H1 (cell line): ENCODE measurements at regions not wholly inside any gene's neighbourhood (a gene's known extent, or its start where the extent isn't known, plus 50 kb on each side); places are given as distances from the start of the nearest gene placed in this dataset.

Experiments
- CTCF ChIA-PET: fragments of 300-600 bp; sonication (Branson Sonifier 250); formaldehyde crosslinking; loops from one replicate; lab custom pipeline; 2021; ENCODE audit not compliant: partially characterized antibody; lab: Charles Lee
- POLR2A ChIA-PET: fragments of 300-600 bp; sonication (Branson Sonifier 250); formaldehyde crosslinking; loops from one replicate; lab custom pipeline; 2021; ENCODE audit warnings: inconsistent platforms; ENCODE audit not compliant: partially characterized antibody; lab: Charles Lee
- DNase-seq, 2 experiments: peaks; one replicate each; pipeline versions ENCODE4 v3.0.0 to v3.0.0-alpha.2; 2010 to 2022; ENCODE audit warnings: low spot score in 2 of 2, low read depth in 1 of 2, mixed read lengths in 1 of 2
- FAIRE-seq: peaks from 2 replicates; lab custom pipeline; 2011; peaks lifted over from hg19 to GRCh38; lab: Jason Lieb, UNC
- H2AFZ ChIP-seq: 2 replicates; pipeline ENCODE4 v1.8.1; 2012; ENCODE audit warnings: low read length, inconsistent platforms
- H2AK5ac ChIP-seq: 2 replicates; pipeline ENCODE4 v1.6.1; 2013; ENCODE audit warnings: low read depth, low read length
- H2BK120ac ChIP-seq: replicated peaks from 2 replicates; pipeline ENCODE3; 2013; ENCODE audit warnings: low read depth, low read length, inconsistent platforms
- H2BK12ac ChIP-seq: 2 replicates; pipeline ENCODE4 v1.6.1; 2013; ENCODE audit warnings: low read depth, low read length
- H2BK15ac ChIP-seq: 2 replicates; pipeline ENCODE4 v1.6.1; 2013; ENCODE audit warnings: low read length
- H2BK20ac ChIP-seq: 2 replicates; pipeline ENCODE4 v1.6.1; 2013; ENCODE audit warnings: low read length
- H2BK5ac ChIP-seq: 2 replicates; pipeline ENCODE4 v1.6.1; 2013; ENCODE audit warnings: low read depth, low read length
- H3K14ac ChIP-seq: 2 replicates; pipeline ENCODE4 v1.6.1; 2013; ENCODE audit warnings: inconsistent platforms; ENCODE audit not compliant: insufficient read length
- H3K18ac ChIP-seq: 2 replicates; pipeline ENCODE4 v1.6.1; 2013; ENCODE audit warnings: low read length; ENCODE audit errors: extremely low read depth
- H3K23ac ChIP-seq: 2 replicates; pipeline ENCODE4 v1.6.1; 2013; ENCODE audit warnings: inconsistent platforms; ENCODE audit not compliant: insufficient read length
- H3K23me2 ChIP-seq: 2 replicates; pipeline ENCODE4 v1.6.1; 2013; ENCODE audit warnings: low read depth, low read length
- H3K27ac ChIP-seq: 2 replicates; pipeline ENCODE4 v1.6.1; 2011; ENCODE audit warnings: low read depth, low read length, inconsistent platforms
- H3K27me3 ChIP-seq, 4 experiments: replicated peaks in 1 of 4; 1 replicate in 1 of 4; 2 replicates in 3 of 4; pipeline versions ENCODE4 v1.6.1 to v1.8.1; 2011 to 2013; ENCODE audit warnings: low read length in 3 of 4, mild to moderate bottlenecking in 3 of 4, inconsistent platforms in 2 of 4, mixed read lengths in 2 of 4, moderate library complexity in 1 of 4; ENCODE audit not compliant: control insufficient read depth in 3 of 4, insufficient read depth in 3 of 4; ENCODE audit errors: extremely low read depth in 1 of 4
- H3K36me3 ChIP-seq, 4 experiments: 2 replicates each; pipeline versions ENCODE4 v1.6.1 to v1.8.1; 2011 to 2013; ENCODE audit warnings: mild to moderate bottlenecking in 4 of 4, low read length in 3 of 4, moderate library complexity in 2 of 4, control low read depth in 1 of 4, inconsistent platforms in 1 of 4; ENCODE audit not compliant: insufficient read depth in 4 of 4, control insufficient read depth in 2 of 4
- H3K4ac ChIP-seq: replicated peaks from 2 replicates; pipeline ENCODE3; 2013; ENCODE audit warnings: low read length, low read depth, mixed read lengths, inconsistent platforms; ENCODE audit not compliant: insufficient read length
- H3K4me1 ChIP-seq, 4 experiments: replicated peaks in 1 of 4; 1 replicate in 1 of 4; 2 replicates in 3 of 4; pipeline versions ENCODE4 v1.6.1 to v1.8.1; 2011 to 2013; ENCODE audit warnings: low read length in 3 of 4, inconsistent platforms in 2 of 4, mixed read lengths in 1 of 4; ENCODE audit not compliant: insufficient read depth in 4 of 4, control insufficient read depth in 3 of 4
- H3K4me2 ChIP-seq, 2 experiments: 2 replicates each; pipeline versions ENCODE4 v1.6.1 to v1.8.1; 2011 to 2013; ENCODE audit warnings: low read depth in 2 of 2, low read length in 2 of 2, control low read depth in 1 of 2, inconsistent platforms in 1 of 2, mild to moderate bottlenecking in 1 of 2; ENCODE audit not compliant: insufficient read depth in 1 of 2
- H3K4me3 ChIP-seq, 4 experiments: fragments of 200-600, 300-600 bp in 1 of 4; sonication (generic), shearing (Covaris generic), sonication (Bioruptor Twin) in 1 of 4; 2 replicates each; pipeline versions ENCODE4 v1.5.1 to v1.8.1; 2011 to 2016; ENCODE audit warnings: low read length in 4 of 4, low read depth in 3 of 4, control low read depth in 2 of 4, inconsistent platforms in 2 of 4, mild to moderate bottlenecking in 2 of 4, mixed read lengths in 1 of 4, moderate library complexity in 1 of 4; ENCODE audit not compliant: insufficient read depth in 2 of 4; ENCODE audit errors: extremely low read depth in 1 of 4
- H3K56ac ChIP-seq: replicated peaks from 2 replicates; pipeline ENCODE3; 2013; ENCODE audit warnings: low read depth, mild to moderate bottlenecking, mixed read lengths, low read length, inconsistent platforms; ENCODE audit not compliant: insufficient read length
- H3K79me1 ChIP-seq: 2 replicates; pipeline ENCODE4 v1.6.1; 2013; ENCODE audit warnings: low read depth, low read length, control low read depth
- H3K79me2 ChIP-seq, 2 experiments: 2 replicates each; pipeline versions ENCODE4 v1.6.1 to v1.8.1; 2012 to 2013; ENCODE audit warnings: low read length in 2 of 2, mild to moderate bottlenecking in 2 of 2, inconsistent platforms in 1 of 2; ENCODE audit not compliant: insufficient read depth in 2 of 2, control insufficient read depth in 1 of 2
- H3K9ac ChIP-seq, 4 experiments: replicated peaks in 1 of 4; 1 replicate in 1 of 4; 2 replicates in 3 of 4; pipeline versions ENCODE4 v1.6.1 to v1.8.1; 2011 to 2013; ENCODE audit warnings: low read depth in 3 of 4, low read length in 3 of 4, control low read depth in 2 of 4, mild to moderate bottlenecking in 2 of 4, moderate library complexity in 2 of 4, inconsistent platforms in 1 of 4; ENCODE audit errors: extremely low read depth in 1 of 4
- H3K9me3 ChIP-seq, 2 experiments: 2 replicates each; pipeline versions ENCODE4 v1.6.1 to v1.8.1; 2012 to 2013; ENCODE audit warnings: mild to moderate bottlenecking in 2 of 2, moderate library complexity in 2 of 2, control low read depth in 1 of 2, inconsistent platforms in 1 of 2, low read depth in 1 of 2, low read length in 1 of 2, mixed read lengths in 1 of 2; ENCODE audit not compliant: insufficient read depth in 2 of 2
- H4K20me1 ChIP-seq, 2 experiments: replicated peaks in 1 of 2; 2 replicates each; pipeline versions ENCODE3 to v1.8.1; 2011 to 2013; ENCODE audit warnings: inconsistent platforms in 2 of 2, low read length in 2 of 2, mild to moderate bottlenecking in 1 of 2; ENCODE audit not compliant: insufficient read depth in 2 of 2, control insufficient read depth in 1 of 2
- H4K5ac ChIP-seq: 2 replicates; pipeline ENCODE4 v1.6.1; 2013; ENCODE audit warnings: low read length, low read depth, mixed read lengths, inconsistent platforms; ENCODE audit not compliant: insufficient read length
- H4K8ac ChIP-seq: 2 replicates; pipeline ENCODE4 v1.8.0; 2013; ENCODE audit warnings: mild to moderate bottlenecking, moderate library complexity, low read length, inconsistent platforms; ENCODE audit not compliant: insufficient read depth; ENCODE audit errors: extremely low read depth
- H4K91ac ChIP-seq: replicated peaks from 2 replicates; pipeline ENCODE3; 2013; ENCODE audit warnings: low read length, mixed read lengths, inconsistent platforms; ENCODE audit not compliant: insufficient read length
- ASH2L ChIP-seq: fragments of 200-600, 300-600 bp; sonication (generic); IDR thresholded peaks from one replicate; pipeline ENCODE4 v1.7.1; 2017; ENCODE audit warnings: low read length
- BCL11A ChIP-seq, 2 experiments: IDR thresholded peaks; one replicate each; pipeline ENCODE4 v1.6.1; 2011; ENCODE audit warnings: low read depth in 2 of 2, low read length in 2 of 2, mild to moderate bottlenecking in 2 of 2
- CEBPB ChIP-seq: IDR thresholded peaks from 2 replicates; pipeline ENCODE4 v1.6.1; 2012; ENCODE audit warnings: low read depth, low read length
- EGR1 ChIP-seq: IDR thresholded peaks from 2 replicates; pipeline ENCODE4 v1.6.1; 2011; ENCODE audit warnings: low read depth, low read length, borderline replicate concordance
- EZH2 ChIP-seq: fragments of 200-600 bp; sonication (generic); IDR thresholded peaks from 2 replicates; pipeline ENCODE4 v1.7.1; 2012; ENCODE audit warnings: low read depth, mild to moderate bottlenecking, moderate library complexity, low read length, inconsistent platforms; ENCODE audit not compliant: severe bottlenecking
- HDAC2 ChIP-seq, 2 experiments: fragments of 300-600 bp in 1 of 2; sonication (generic) in 1 of 2; IDR thresholded peaks; 2 replicates each; pipeline ENCODE4 v1.6.1; 2011 to 2012; ENCODE audit warnings: low read depth in 2 of 2, low read length in 2 of 2, mild to moderate bottlenecking in 2 of 2, moderate library complexity in 2 of 2, borderline replicate concordance in 1 of 2, inconsistent platforms in 1 of 2
- MAX ChIP-seq: IDR thresholded peaks from 2 replicates; pipeline ENCODE4 v1.6.1; 2012; ENCODE audit warnings: inconsistent platforms
- NANOG ChIP-seq: IDR thresholded peaks from 2 replicates; pipeline ENCODE4 v1.6.1; 2011; ENCODE audit warnings: low read length, low read depth, mild to moderate bottlenecking, inconsistent platforms; ENCODE audit not compliant: insufficient read depth, poor library complexity, severe bottlenecking
- RNF2 ChIP-seq: fragments of 200-900, 300-1000 bp; sonication (generic); IDR thresholded peaks from 2 replicates; pipeline ENCODE4 v1.7.1; 2016; ENCODE audit warnings: borderline replicate concordance, low read depth, mild to moderate bottlenecking, antibody characterized with exemption, low read length; ENCODE audit not compliant: poor library complexity, severe bottlenecking; ENCODE audit errors: missing control alignments
- SAP30 ChIP-seq: fragments of 300-600 bp; sonication (generic); IDR thresholded peaks from 2 replicates; pipeline ENCODE4 v1.7.1; 2012; ENCODE audit warnings: low read length, moderate library complexity, mild to moderate bottlenecking, inconsistent platforms; ENCODE audit not compliant: insufficient read depth, insufficient replicate concordance
- SIN3A ChIP-seq, 2 experiments: IDR thresholded peaks in 1 of 2; conservative IDR thresholded peaks in 1 of 2; 2 replicates each; pipeline ENCODE4 v1.6.1; 2011 to 2012; ENCODE audit warnings: low read length in 2 of 2, improper control_type of control experiment in 1 of 2, low read depth in 1 of 2, mild to moderate bottlenecking in 1 of 2
- SP1 ChIP-seq: IDR thresholded peaks from 2 replicates; pipeline ENCODE4 v1.6.1; 2011; ENCODE audit warnings: low read depth, low read length
- SUZ12 ChIP-seq: fragments of 200-600 bp; sonication (generic); IDR thresholded peaks from 2 replicates; pipeline ENCODE4 v1.6.1; 2012; ENCODE audit warnings: mild to moderate bottlenecking, inconsistent platforms, low read length, moderate library complexity, mixed read lengths
- TEAD4 ChIP-seq: IDR thresholded peaks from 2 replicates; pipeline ENCODE4 v1.6.1; 2012; ENCODE audit warnings: low read depth, low read length, inconsistent platforms, mixed read lengths
- WGBS, 2 experiments: shearing (Covaris generic) in 1 of 2; methylation state at CpG; one replicate each; pipeline versions ENCODE4 v1.1.6 to v1.1.7; 2013 to 2015; ENCODE audit warnings: low lambda C conversion rate in 2 of 2, mixed read lengths in 2 of 2, inconsistent platforms in 1 of 2, low coverage in 1 of 2, missing lambda C conversion rate in 1 of 2; ENCODE audit not compliant: insufficient replicate concordance in 2 of 2, insufficient coverage in 1 of 2, insufficient read length in 1 of 2; ENCODE audit errors: extremely low coverage in 1 of 2, missing lambda C conversion rate in 1 of 2; 5-methylcytosine and 5-hydroxymethylcytosine counted together

- Histone ChIP-seq H3K27me3 (no peaks in the 10 kb centered on the region), H3K56ac (no peak overlapping the region), H4K20me1 (no peaks in the 10 kb centered on the region), H2BK15ac (no peak overlapping the region), H3K36me3 (no peaks in the 10 kb centered on the region), H3K14ac (no peak overlapping the region), H3K79me1 (no peaks in the 10 kb centered on the region), H2AFZ (no peak overlapping the region), H4K5ac (no peak overlapping the region), H3K4me2 (no peak overlapping the region), H3K23me2 (no peaks in the 10 kb centered on the region; the same call in 1 of the 2 replicates), H3K23ac (no peak overlapping the region), H3K4me1 (no peaks in the 10 kb centered on the region; a peak in 1 of 7 replicates), H3K18ac (no peak overlapping the region), H3K79me2 (no peaks in the 10 kb centered on the region), H3K9ac (no peak overlapping the region), H3K4me3 (no peak overlapping the region), H4K8ac (no peak overlapping the region), H2BK20ac (no peak overlapping the region), H2BK12ac (no peak overlapping the region), H2BK5ac (no peak overlapping the region), H3K4ac (no peak overlapping the region), H3K9me3 (no peaks in the 10 kb centered on the region), H2AK5ac (no peak overlapping the region), H2BK120ac (no peak overlapping the region), H4K91ac (no peak overlapping the region), H3K27ac (no peak overlapping the region)
- DNase-seq (no peak), FAIRE-seq (no peak)
- POLR2A ChIA-PET = no interaction called here
- WGBS, 2 experiments = 94% methylated on average over 10 of the region's 10 CpGs; no CpG with 5 or more reads in 1 of the 2 experiments
- CTCF ChIA-PET = no interaction called here
- TF ChIP-seq MAX = no peak
- TF ChIP-seq ASH2L = no peak
- no peak for TF ChIP-seq HDAC2 (IDR thresholded peaks at IDR 0.05; ENCODE audit: borderline replicate concordance in 1 of 2, low read depth in 2 of 2, low read length in 2 of 2)
- no peak for TF ChIP-seq NANOG
- no peak for TF ChIP-seq RNF2
- no peak for TF ChIP-seq SP1
- TF ChIP-seq EZH2 = no peak
- no peak for TF ChIP-seq SAP30
- no peak for TF ChIP-seq BCL11A (IDR thresholded peaks at IDR 0.05; ENCODE audit: low read depth in 2 of 2, low read length in 2 of 2)
- no peak for TF ChIP-seq TEAD4
- TF ChIP-seq SUZ12 = no peak
- TF ChIP-seq EGR1 = no peak
- TF ChIP-seq CEBPB = no peak
- no peak for TF ChIP-seq SIN3A (conservative IDR thresholded peaks at IDR 0.05 in 1 of 2, IDR thresholded peaks at IDR 0.05 in 1 of 2; ENCODE audit: low read depth in 1 of 2, low read length in 2 of 2)
Measured at GRCh38 chr10:3346851-3347250, 174.3 kb upstream of the PITRM1 start.
